IPS DF 4.7 (cell line): ENCODE measurements at regions not wholly inside any gene's neighbourhood (a gene's known extent, or its start where the extent isn't known, plus 50 kb on each side); places are given as distances from the start of the nearest gene placed in this dataset.

Source experiments
- DNase-seq: peaks from one replicate; pipeline ENCODE4 v3.0.0-alpha.2; 2013; ENCODE audit warnings: low spot score; ENCODE audit errors: extremely low read depth

GRCh38 chr11:42462558-42463310 is 849.1 kb upstream of the API5 start:
- no peak for DNase-seq

- no peak for DNase-seq
Observed at GRCh38 chr11:42465623-42466022, 846.2 kb upstream of the API5 start.

GRCh38 chr11:42473106-42473505 is 838.7 kb upstream of the API5 start:
- DNase-seq: no peak

GRCh38 chr11:42482822-42483221 is 829.0 kb upstream of the API5 start:
- DNase-seq: no peak

- no peak for DNase-seq
Observed at GRCh38 chr11:42490506-42490905, 821.3 kb upstream of the API5 start.

- no peak for DNase-seq
Observed at GRCh38 chr11:42494459-42494858, 817.3 kb upstream of the API5 start.

GRCh38 chr11:42498971-42499370 is 812.8 kb upstream of the API5 start:
- DNase-seq: no peak

GRCh38 chr11:42502151-42502550 is 809.6 kb upstream of the API5 start:
- no peak for DNase-seq

- DNase-seq: no peak
Observed at GRCh38 chr11:42521994-42522393, 789.8 kb upstream of the API5 start.

GRCh38 chr11:42524534-42525227 is 787.1 kb upstream of the API5 start:
- peak; percentile 74 for DNase-seq

- DNase-seq: no peak
Observed at GRCh38 chr11:42526426-42526825, 785.4 kb upstream of the API5 start.

GRCh38 chr11:42528471-42528870 is 783.3 kb upstream of the API5 start:
- DNase-seq: no peak

GRCh38 chr11:42528911-42529310 is 782.9 kb upstream of the API5 start:
- no peak for DNase-seq

- DNase-seq: no peak
Observed at GRCh38 chr11:42536611-42537360, 775.0 kb upstream of the API5 start.

- no peak for DNase-seq
Observed at GRCh38 chr11:42542336-42542735, 769.5 kb upstream of the API5 start.

- no peak for DNase-seq
Observed at GRCh38 chr11:42543844-42544419, 767.9 kb upstream of the API5 start.

GRCh38 chr11:42544726-42545125 is 767.1 kb upstream of the API5 start:
- no peak for DNase-seq

- no peak for DNase-seq
Observed at GRCh38 chr11:42545954-42546353, 765.8 kb upstream of the API5 start.

GRCh38 chr11:42552786-42553185 is 759.0 kb upstream of the API5 start:
- no peak for DNase-seq

- DNase-seq: no peak
Observed at GRCh38 chr11:42555190-42555589, 756.6 kb upstream of the API5 start.

GRCh38 chr11:42571131-42571877 is 740.5 kb upstream of the API5 start:
- no peak for DNase-seq
